IMR-90 (cell line): ENCODE measurements at regions not wholly inside any gene's neighbourhood (a gene's known extent, or its start where the extent isn't known, plus 50 kb on each side); places are given as distances from the start of the nearest gene placed in this dataset.

ENCODE experiments used
- ATAC-seq: fragments of 200-7000 bp; cut with Tn5 transposase; 2 replicates; pipeline ENCODE4 v1.9.1; 2020; ENCODE audit warnings: low read depth, mild to moderate bottlenecking, moderate library complexity
- BruUV-seq: library from RNA; stranded (reverse); fragments of 400-500 nt; replicated peaks from 2 replicates; lab custom pipeline; 2021; lab: Mats Ljungman, UMichigan
- CTCF ChIA-PET: fragments of 300-600 bp; formaldehyde crosslinking; extraction: SDS; loops from one replicate; lab custom pipeline; 2021; ENCODE audit warnings: antibody characterized with exemption; lab: Yijun Ruan, JAX
- POLR2A ChIA-PET: fragments of 300-600 bp; sonication (Branson Sonifier 250); formaldehyde crosslinking; loops from one replicate; lab custom pipeline; 2022; ENCODE audit warnings: antibody characterized with exemption; ENCODE audit not compliant: unreplicated experiment; lab: Charles Lee
- DNase-seq: peaks from one replicate; pipeline ENCODE4 v3.0.0; 2013
- H2AFZ ChIP-seq: replicated peaks from 2 replicates; pipeline ENCODE3; 2013; ENCODE audit warnings: low read length, mild to moderate bottlenecking; ENCODE audit not compliant: poor library complexity
- H2AK5ac ChIP-seq: 2 replicates; pipeline ENCODE4 v1.6.1; 2013; ENCODE audit warnings: low read depth, low read length, inconsistent platforms
- H2AK9ac ChIP-seq: replicated peaks from 2 replicates; pipeline ENCODE3; 2013; ENCODE audit warnings: mild to moderate bottlenecking, low read depth, low read length, moderate library complexity; ENCODE audit not compliant: poor library complexity
- H2BK120ac ChIP-seq: 2 replicates; pipeline ENCODE4 v1.6.1; 2013; ENCODE audit warnings: low read depth, low read length, inconsistent platforms
- H2BK15ac ChIP-seq: 3 replicates; pipeline ENCODE4 v1.6.1; 2013; ENCODE audit warnings: low read depth, low read length, inconsistent platforms
- H2BK20ac ChIP-seq: 2 replicates; pipeline ENCODE4 v1.6.1; 2013; ENCODE audit warnings: low read depth, mild to moderate bottlenecking, inconsistent platforms, low read length, moderate library complexity
- H2BK5ac ChIP-seq: 2 replicates; pipeline ENCODE4 v1.6.1; 2013; ENCODE audit warnings: mild to moderate bottlenecking, low read depth, low read length, inconsistent platforms; ENCODE audit not compliant: poor library complexity, severe bottlenecking
- H3K14ac ChIP-seq: replicated peaks from 2 replicates; pipeline ENCODE4 v1.6.1; 2013; ENCODE audit warnings: low read depth, low read length, inconsistent platforms
- H3K18ac ChIP-seq: 2 replicates; pipeline ENCODE4 v1.6.1; 2013; ENCODE audit warnings: low read depth, low read length, control low read depth
- H3K23ac ChIP-seq: 2 replicates; pipeline ENCODE4 v1.6.1; 2013; ENCODE audit warnings: low read depth, low read length, inconsistent platforms
- H3K27ac ChIP-seq: 2 replicates; pipeline ENCODE4 v1.5.1; 2013; ENCODE audit warnings: mild to moderate bottlenecking, control low read depth, low read length; ENCODE audit not compliant: insufficient read depth
- H3K27me3 ChIP-seq: 2 replicates; pipeline ENCODE4 v1.6.1; 2013; ENCODE audit warnings: low read length; ENCODE audit not compliant: control insufficient read depth, insufficient read depth
- H3K36me3 ChIP-seq: 2 replicates; pipeline ENCODE4 v1.6.1; 2013; ENCODE audit warnings: low read length, mixed read lengths; ENCODE audit not compliant: control insufficient read depth, insufficient read depth
- H3K4ac ChIP-seq: 2 replicates; pipeline ENCODE4 v1.6.1; 2013; ENCODE audit warnings: low read depth, low read length, inconsistent platforms
- H3K4me1 ChIP-seq: 2 replicates; pipeline ENCODE4 v1.6.1; 2013; ENCODE audit warnings: low read length, mixed read lengths; ENCODE audit not compliant: control insufficient read depth, insufficient read depth
- H3K4me2 ChIP-seq: 2 replicates; pipeline ENCODE4 v1.6.1; 2013; ENCODE audit warnings: low read depth, mild to moderate bottlenecking, control low read depth, low read length, moderate library complexity
- H3K4me3 ChIP-seq: 2 replicates; pipeline ENCODE4 v1.5.1; 2013; ENCODE audit warnings: low read depth, mild to moderate bottlenecking, control low read depth, low read length, moderate library complexity; ENCODE audit not compliant: insufficient read depth
- H3K56ac ChIP-seq: 2 replicates; pipeline ENCODE4 v1.6.1; 2013; ENCODE audit warnings: low read length, inconsistent platforms; ENCODE audit not compliant: insufficient read depth; ENCODE audit errors: extremely low read depth
- H3K79me1 ChIP-seq, 2 experiments: 2 replicates each; pipeline ENCODE4 v1.6.1; 2013; ENCODE audit warnings: low read length in 2 of 2, inconsistent platforms in 1 of 2, low read depth in 1 of 2
- H3K9ac ChIP-seq: 2 replicates; pipeline ENCODE4 v1.6.1; 2013; ENCODE audit warnings: low read depth, low read length, control low read depth
- H3K9me1 ChIP-seq: 2 replicates; pipeline ENCODE4 v1.6.1; 2013; ENCODE audit warnings: low read length, inconsistent platforms; ENCODE audit not compliant: insufficient read depth
- H3K9me3 ChIP-seq: 2 replicates; pipeline ENCODE4 v1.6.1; 2013; ENCODE audit warnings: low read length; ENCODE audit not compliant: control insufficient read depth, insufficient read depth
- H4K20me1 ChIP-seq: 2 replicates; pipeline ENCODE4 v1.6.1; 2013; ENCODE audit warnings: low read length, inconsistent platforms; ENCODE audit not compliant: insufficient read depth
- H4K5ac ChIP-seq: 2 replicates; pipeline ENCODE4 v1.6.1; 2013; ENCODE audit warnings: mild to moderate bottlenecking, low read depth, low read length, control low read depth
- H4K8ac ChIP-seq, 2 experiments: 2 replicates each; pipeline ENCODE4 v1.6.1; 2013; ENCODE audit warnings: low read depth in 2 of 2, low read length in 2 of 2, control low read depth in 1 of 2, inconsistent platforms in 1 of 2
- H4K91ac ChIP-seq: 2 replicates; pipeline ENCODE4 v1.6.1; 2013; ENCODE audit warnings: low read depth, low read length, inconsistent platforms; ENCODE audit not compliant: insufficient read depth
- BHLHE40 ChIP-seq: fragments of 150-350 bp; IDR thresholded peaks from 2 replicates; pipeline ENCODE4 v1.6.1; 2016; ENCODE audit warnings: mild to moderate bottlenecking, low read depth, low read length
- CEBPB ChIP-seq: IDR thresholded peaks from 2 replicates; pipeline ENCODE4 v1.6.1; 2012; ENCODE audit warnings: low read depth, low read length, improper control_type of control experiment
- CHD1 ChIP-seq: IDR thresholded peaks from 2 replicates; pipeline ENCODE4 v1.6.1; 2012; ENCODE audit warnings: low read depth, low read length, improper control_type of control experiment
- CTCF ChIP-seq: conservative IDR thresholded peaks from 2 replicates; pipeline ENCODE4 v1.5.1; 2012; ENCODE audit warnings: mild to moderate bottlenecking, low read depth, low read length, improper control_type of control experiment
- FOS ChIP-seq: fragments of 150-350 bp; IDR thresholded peaks from 2 replicates; pipeline ENCODE4 v1.6.1; 2016; ENCODE audit warnings: low read depth, low read length
- MAFK ChIP-seq: IDR thresholded peaks from 2 replicates; pipeline ENCODE4 v1.6.1; 2012; ENCODE audit warnings: low read depth, low read length, improper control_type of control experiment
- MAZ ChIP-seq: IDR thresholded peaks from 2 replicates; pipeline ENCODE4 v1.6.1; 2012; ENCODE audit warnings: low read depth, mild to moderate bottlenecking, low read length, improper control_type of control experiment, moderate library complexity, borderline replicate concordance
- MXI1 ChIP-seq: IDR thresholded peaks from 2 replicates; pipeline ENCODE4 v1.6.1; 2012; ENCODE audit warnings: low read depth, mild to moderate bottlenecking, low read length, moderate library complexity, borderline replicate concordance
- NFE2L2 ChIP-seq: fragments of 150-350 bp; IDR thresholded peaks from 2 replicates; pipeline ENCODE4 v1.6.1; 2016; ENCODE audit warnings: low read depth, mild to moderate bottlenecking, low read length
- POLR2A ChIP-seq: IDR thresholded peaks from 2 replicates; pipeline ENCODE4 v1.6.1; 2012; ENCODE audit warnings: mild to moderate bottlenecking, low read depth, low read length
- RAD21 ChIP-seq: IDR thresholded peaks from 2 replicates; pipeline ENCODE4 v1.6.1; 2012; ENCODE audit warnings: low read length, improper control_type of control experiment
- RCOR1 ChIP-seq: IDR thresholded peaks from 2 replicates; pipeline ENCODE4 v1.6.1; 2012; ENCODE audit warnings: mild to moderate bottlenecking, low read length, improper control_type of control experiment; ENCODE audit not compliant: insufficient replicate concordance
- RFX5 ChIP-seq: IDR thresholded peaks from 2 replicates; pipeline ENCODE4 v1.8.0; 2012; ENCODE audit warnings: low read depth, mild to moderate bottlenecking, low read length, moderate library complexity
- SMC3 ChIP-seq: fragments of 150-350 bp; IDR thresholded peaks from 2 replicates; pipeline ENCODE4 v1.6.1; 2016; ENCODE audit warnings: low read depth, mild to moderate bottlenecking, antibody characterized with exemption, low read length, moderate library complexity
- USF2 ChIP-seq: fragments of 150-350 bp; IDR thresholded peaks from 2 replicates; pipeline ENCODE4 v1.6.1; 2017; ENCODE audit warnings: mild to moderate bottlenecking, antibody characterized with exemption, low read length, low read depth
- WGBS, 2 experiments: methylation state at CpG; one replicate each; pipeline versions ENCODE4 v1.1.5 to v1.1.7; 2013; ENCODE audit warnings: missing lambda C conversion rate in 2 of 2; ENCODE audit not compliant: insufficient read length in 1 of 2; ENCODE audit errors: extremely low coverage in 2 of 2; 5-methylcytosine and 5-hydroxymethylcytosine counted together
- dilution Hi-C: fragments of 300-500 bp; cut with HindIII; formaldehyde crosslinking; loops from one replicate; pipeline ENCODE4 v1.14.3; 2018; ENCODE audit warnings: low sequenced_read_pairs; ENCODE audit not compliant: unreplicated experiment
- in situ Hi-C: fragments of 300-500 bp; cut with MboI; formaldehyde crosslinking; loops from 3 replicates; pipeline ENCODE4 v1.14.3; 2019; ENCODE audit warnings: low sequenced_read_pairs, inconsistent platforms, mixed read lengths
- intact Hi-C: fragments of 100-400 bp; cut with micrococcal nuclease; formaldehyde crosslinking; loops from 2 replicates; pipeline ENCODE4 v1.10.0; 2022
- TF ChIP-seq, protein P1 (sequence below): fragments of 150-350 bp; IDR thresholded peaks from 2 replicates; pipeline ENCODE4 v1.6.1; 2016; ENCODE audit warnings: low read depth, mild to moderate bottlenecking, low read length, moderate library complexity, borderline replicate concordance

DNA sequence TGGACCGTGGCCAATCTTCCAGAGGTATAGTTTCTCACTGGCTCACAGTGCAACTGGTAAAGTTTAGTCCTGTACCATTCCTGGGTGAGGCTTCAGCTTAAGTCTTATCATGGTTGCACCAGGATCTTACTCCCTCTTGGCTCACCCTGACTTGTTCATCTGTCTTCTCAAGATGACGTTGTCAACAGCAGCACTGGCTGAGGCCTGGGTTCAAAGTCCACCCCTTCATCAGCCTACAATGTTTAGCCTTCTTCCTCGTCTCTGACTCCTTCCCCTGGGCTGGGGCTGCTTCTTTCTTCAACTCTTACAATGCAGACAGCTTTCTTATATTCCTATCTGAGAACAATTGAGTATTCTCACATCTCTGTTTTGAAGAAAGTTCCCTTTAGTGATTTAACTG is 311.1 kb upstream of the CLINT1 start:
- Histone ChIP-seq H2BK120ac (no peak overlapping the region), H2AK5ac (no peak overlapping the region), H3K56ac (no peak overlapping the region), H3K14ac (no peak overlapping the region), H2BK15ac (no peak overlapping the region), H3K18ac (no peak overlapping the region), H4K8ac (no peak overlapping the region), H4K91ac (no peak overlapping the region), H3K4me3 (no peak overlapping the region), H4K20me1 (no peaks in the 10 kb centered on the region), H3K4me2 (no peak overlapping the region), H3K27ac (no peak overlapping the region), H3K9me3 (no peaks in the 10 kb centered on the region), H3K4ac (no peak overlapping the region), H3K9me1 (no peaks in the 10 kb centered on the region), H2AFZ (no peak overlapping the region), H3K36me3 (no peaks in the 10 kb centered on the region), H2BK20ac (no peak overlapping the region), H2AK9ac (no peak overlapping the region), H3K27me3 (no peaks in the 10 kb centered on the region), H2BK5ac (no peak overlapping the region), H4K5ac (no peak overlapping the region), H3K9ac (no peak overlapping the region), H3K4me1 (no peaks in the 10 kb centered on the region), H3K79me1 (no peaks in the 10 kb centered on the region), H3K23ac (no peak overlapping the region)
- TF ChIP-seq MXI1: no peak
- TF ChIP-seq CHD1: no peak
- no peak for TF ChIP-seq BHLHE40
- TF ChIP-seq SMC3: no peak
- no peak for TF ChIP-seq NFE2L2
- TF ChIP-seq MAFK: no peak
- no peak for TF ChIP-seq RCOR1
- no peak for TF ChIP-seq POLR2A
- no peak for TF ChIP-seq RFX5
- no peak for TF ChIP-seq MAZ
- no peak for TF ChIP-seq CEBPB
- TF ChIP-seq, protein P1, sequence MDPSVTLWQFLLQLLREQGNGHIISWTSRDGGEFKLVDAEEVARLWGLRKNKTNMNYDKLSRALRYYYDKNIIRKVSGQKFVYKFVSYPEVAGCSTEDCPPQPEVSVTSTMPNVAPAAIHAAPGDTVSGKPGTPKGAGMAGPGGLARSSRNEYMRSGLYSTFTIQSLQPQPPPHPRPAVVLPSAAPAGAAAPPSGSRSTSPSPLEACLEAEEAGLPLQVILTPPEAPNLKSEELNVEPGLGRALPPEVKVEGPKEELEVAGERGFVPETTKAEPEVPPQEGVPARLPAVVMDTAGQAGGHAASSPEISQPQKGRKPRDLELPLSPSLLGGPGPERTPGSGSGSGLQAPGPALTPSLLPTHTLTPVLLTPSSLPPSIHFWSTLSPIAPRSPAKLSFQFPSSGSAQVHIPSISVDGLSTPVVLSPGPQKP: no peak
- no peak for TF ChIP-seq USF2
- no peak for TF ChIP-seq FOS
- no peak for TF ChIP-seq CTCF
- TF ChIP-seq RAD21: no peak
- in situ Hi-C loops: loop anchor here (5.0 kb wide), 1 partner anchor 937 kb away; no protein-coding TSS in a partner anchor
- CTCF ChIA-PET: no interaction called here
- WGBS, 2 experiments: 17% methylated on average over 1 of the region's 3 CpGs; no CpG with 5 or more reads in 1 of the 2 experiments
- no peak for DNase-seq
- BruUV-seq: no TSS peak
- intact Hi-C loops: loop anchor here (10.0 kb wide), 1 partner anchor 355 kb away; no protein-coding TSS in a partner anchor
- ATAC-seq: no peak
- POLR2A ChIA-PET: no interaction called here
- dilution Hi-C loops: no loop called here
